ENCODE measurements at regions not wholly inside any gene's neighbourhood (a gene's known extent, or its start where the extent isn't known, plus 50 kb on each side); places are given as distances from the start of the nearest gene placed in this dataset.
A peak's percentile ranks its signal among the peaks of the same experiment; 100 is the strongest.

GRCh38 chr18:44545359-44545985, 135.2 kb upstream of the SETBP1 start:
- H3K4me3 ChIP-seq (ENCODE audit: insufficient read depth in 1 of 2, low read depth in 1 of 2, low read length in 2 of 2): no peak overlapping the region
- no peak overlapping the region for H4K91ac ChIP-seq (ENCODE audit: low read length)
- H3K79me1 ChIP-seq (replicated peaks; ENCODE audit: low read length, poor library complexity, severe bottlenecking): no peaks in the 10 kb centered on the region
- no peak overlapping the region for H3K27ac ChIP-seq (ENCODE audit: low read length, poor library complexity, severe bottlenecking)
- no peak overlapping the region for H2BK5ac ChIP-seq (ENCODE audit: low read depth, low read length, poor library complexity, severe bottlenecking)
- no peak for DNase-seq
- no peak overlapping the region for H3K4ac ChIP-seq (ENCODE audit: low read depth in 1 of 2, low read length in 2 of 2)
- no peak overlapping the region for H2BK12ac ChIP-seq (ENCODE audit: low read length in 2 of 2)
- no peaks in the 10 kb centered on the region for H3K27me3 ChIP-seq (ENCODE audit: control insufficient read depth in 1 of 2, insufficient read depth in 1 of 2, low read length in 2 of 2)
- H3K23ac ChIP-seq (ENCODE audit: low read length in 2 of 2): no peak overlapping the region
- WGBS: 97% methylated on average over 2 of the region's 2 CpGs
- no peaks in the 10 kb centered on the region for H3K9me3 ChIP-seq (ENCODE audit: control insufficient read depth, low read length)
- H2AFZ ChIP-seq (ENCODE audit: low read depth, low read length): no peak overlapping the region
- H3K9ac ChIP-seq (ENCODE audit: low read length): no peak overlapping the region
- no peak overlapping the region for H2BK15ac ChIP-seq (ENCODE audit: low read depth, poor library complexity, severe bottlenecking)
- no peak overlapping the region for H4K8ac ChIP-seq (ENCODE audit: low read length)
- no peak overlapping the region for H2BK120ac ChIP-seq (ENCODE audit: low read depth, low read length)
- H3K14ac ChIP-seq (ENCODE audit: low read length in 2 of 2): no peak overlapping the region
- no peaks in the 10 kb centered on the region for H3K4me1 ChIP-seq (ENCODE audit: control insufficient read depth, insufficient read depth, low read depth, low read length)
- H3K36me3 ChIP-seq (ENCODE audit: control insufficient read depth in 1 of 2, insufficient read depth in 2 of 2, low read depth in 1 of 2, low read length in 2 of 2): no peaks in the 10 kb centered on the region
- H3K4me2 ChIP-seq (ENCODE audit: low read length, poor library complexity, severe bottlenecking): no peak overlapping the region
- H2AK5ac ChIP-seq (ENCODE audit: low read length, severe bottlenecking): no peak overlapping the region
- H3K18ac ChIP-seq (ENCODE audit: low read depth in 1 of 2, low read length in 2 of 2): no peak overlapping the region

DNA sequence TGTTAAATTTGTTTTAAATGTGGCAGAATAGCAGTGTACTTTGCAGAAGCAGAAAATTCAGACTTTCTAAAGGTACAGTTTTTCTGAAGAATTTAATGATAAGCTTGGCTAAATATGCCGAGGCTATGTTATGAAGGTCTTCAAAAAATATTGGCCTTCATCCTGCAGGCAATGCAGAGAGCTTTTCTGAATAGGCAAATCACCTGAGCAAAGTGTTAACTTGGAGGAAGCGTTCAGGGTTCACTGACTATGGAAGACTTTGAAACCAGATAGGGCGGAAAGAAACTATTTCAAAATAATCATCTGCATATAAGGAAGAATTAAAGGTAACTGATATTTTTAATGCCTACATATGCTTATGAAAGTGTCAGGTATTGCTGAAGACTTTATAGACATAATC, 133.7 kb upstream of the SETBP1 start:
- no peaks in the 10 kb centered on the region for H3K36me3 ChIP-seq (ENCODE audit: control insufficient read depth in 1 of 2, insufficient read depth in 2 of 2, low read depth in 1 of 2, low read length in 2 of 2)
- no peak for DNase-seq
- H2BK15ac ChIP-seq (ENCODE audit: low read depth, poor library complexity, severe bottlenecking): no peak overlapping the region
- H3K14ac ChIP-seq (ENCODE audit: low read length in 2 of 2): no peak overlapping the region
- no peak overlapping the region for H2BK120ac ChIP-seq (ENCODE audit: low read depth, low read length)
- no peak overlapping the region for H4K91ac ChIP-seq (ENCODE audit: low read length)
- H2BK12ac ChIP-seq (ENCODE audit: low read length in 2 of 2): no peak overlapping the region
- H3K9ac ChIP-seq (ENCODE audit: low read length): no peak overlapping the region
- no peak overlapping the region for H3K18ac ChIP-seq (ENCODE audit: low read depth in 1 of 2, low read length in 2 of 2)
- no peak overlapping the region for H4K8ac ChIP-seq (ENCODE audit: low read length)
- H3K79me1 ChIP-seq (replicated peaks; ENCODE audit: low read length, poor library complexity, severe bottlenecking): no peaks in the 10 kb centered on the region
- no peak overlapping the region for H3K27ac ChIP-seq (ENCODE audit: low read length, poor library complexity, severe bottlenecking)
- no peak overlapping the region for H3K4ac ChIP-seq (ENCODE audit: low read depth in 1 of 2, low read length in 2 of 2)
- H2AFZ ChIP-seq (ENCODE audit: low read depth, low read length): no peak overlapping the region
- H3K27me3 ChIP-seq (ENCODE audit: control insufficient read depth in 1 of 2, insufficient read depth in 1 of 2, low read length in 2 of 2): no peaks in the 10 kb centered on the region
- no peaks in the 10 kb centered on the region for H3K9me3 ChIP-seq (ENCODE audit: control insufficient read depth, low read length)
- no peak overlapping the region for H3K4me3 ChIP-seq (ENCODE audit: insufficient read depth in 1 of 2, low read depth in 1 of 2, low read length in 2 of 2)
- H3K23ac ChIP-seq (ENCODE audit: low read length in 2 of 2): no peak overlapping the region
- no peak overlapping the region for H2AK5ac ChIP-seq (ENCODE audit: low read length, severe bottlenecking)
- H3K4me2 ChIP-seq (ENCODE audit: low read length, poor library complexity, severe bottlenecking): no peak overlapping the region
- H3K4me1 ChIP-seq (ENCODE audit: control insufficient read depth, insufficient read depth, low read depth, low read length): no peaks in the 10 kb centered on the region
- WGBS: 98% methylated on average over 2 of the region's 3 CpGs
- no peak overlapping the region for H2BK5ac ChIP-seq (ENCODE audit: low read depth, low read length, poor library complexity, severe bottlenecking)

- Histone ChIP-seq H2BK120ac (ENCODE audit: low read depth, low read length) (no peak overlapping the region), H3K27me3 (ENCODE audit: control insufficient read depth in 1 of 2, insufficient read depth in 1 of 2, low read length in 2 of 2) (no peaks in the 10 kb centered on the region), H3K23ac (ENCODE audit: low read length in 2 of 2) (no peak overlapping the region), H2BK12ac (ENCODE audit: low read length in 2 of 2) (no peak overlapping the region), H2BK15ac (ENCODE audit: low read depth, poor library complexity, severe bottlenecking) (no peak overlapping the region), H3K18ac (ENCODE audit: low read depth in 1 of 2, low read length in 2 of 2) (peak overlapping the region in 1 of 2 experiments; percentile 48), H3K14ac (ENCODE audit: low read length in 2 of 2) (no peak overlapping the region), H3K79me1 (replicated peaks; ENCODE audit: low read length, poor library complexity, severe bottlenecking) (no peaks in the 10 kb centered on the region), H3K4me3 (ENCODE audit: insufficient read depth in 1 of 2, low read depth in 1 of 2, low read length in 2 of 2) (no peak overlapping the region), H3K9ac (ENCODE audit: low read length) (no peak overlapping the region), H2BK5ac (ENCODE audit: low read depth, low read length, poor library complexity, severe bottlenecking) (no peak overlapping the region), H3K36me3 (ENCODE audit: control insufficient read depth in 1 of 2, insufficient read depth in 2 of 2, low read depth in 1 of 2, low read length in 2 of 2) (no peaks in the 10 kb centered on the region), H3K27ac (ENCODE audit: low read length, poor library complexity, severe bottlenecking) (no peak overlapping the region), H4K8ac (ENCODE audit: low read length) (no peak overlapping the region), H2AK5ac (ENCODE audit: low read length, severe bottlenecking) (no peak overlapping the region), H2AFZ (ENCODE audit: low read depth, low read length) (no peak overlapping the region), H4K91ac (ENCODE audit: low read length) (no peak overlapping the region), H3K4me2 (ENCODE audit: low read length, poor library complexity, severe bottlenecking) (no peak overlapping the region), H3K4ac (ENCODE audit: low read depth in 1 of 2, low read length in 2 of 2) (no peak overlapping the region), H3K9me3 (ENCODE audit: control insufficient read depth, low read length) (no peaks in the 10 kb centered on the region), H3K4me1 (ENCODE audit: control insufficient read depth, insufficient read depth, low read depth, low read length) (peaks cover 2% of the 10 kb centered on the region)
- WGBS: 46% methylated on average over 6 of the region's 7 CpGs
- DNase-seq: peak; percentile 77
Observed at GRCh38 chr18:44548291-44549221, 132.1 kb upstream of the SETBP1 start.

DNA sequence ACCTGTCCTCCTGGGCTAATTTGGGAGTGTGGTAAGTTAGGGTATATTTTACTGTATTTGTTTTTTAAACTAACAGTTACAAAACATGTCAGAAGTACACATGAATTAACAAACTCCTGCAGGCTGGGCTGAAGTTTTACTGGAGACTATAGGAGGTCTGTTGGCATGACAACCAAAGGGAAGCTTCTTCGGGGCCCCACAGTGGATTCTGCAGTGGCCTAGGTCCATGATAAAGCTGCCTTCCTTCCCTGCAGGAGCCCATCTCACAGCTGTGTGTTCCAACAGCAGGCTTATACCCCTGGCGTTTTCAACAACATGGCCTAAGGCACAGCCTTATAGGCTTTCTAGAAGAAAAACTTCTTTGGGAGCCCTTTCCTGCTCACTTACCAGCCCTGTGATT, 128.0 kb upstream of the SETBP1 start:
- no peak overlapping the region for H2BK12ac ChIP-seq (ENCODE audit: low read length in 2 of 2)
- H3K9me3 ChIP-seq (ENCODE audit: control insufficient read depth, low read length): no peaks in the 10 kb centered on the region
- no peak overlapping the region for H2BK15ac ChIP-seq (ENCODE audit: low read depth, poor library complexity, severe bottlenecking)
- H3K18ac ChIP-seq (ENCODE audit: low read depth in 1 of 2, low read length in 2 of 2): no peak overlapping the region
- H3K4me1 ChIP-seq (ENCODE audit: control insufficient read depth, insufficient read depth, low read depth, low read length): peaks cover 2% of the 10 kb centered on the region
- no peak overlapping the region for H3K4me3 ChIP-seq (ENCODE audit: insufficient read depth in 1 of 2, low read depth in 1 of 2, low read length in 2 of 2)
- H4K91ac ChIP-seq (ENCODE audit: low read length): no peak overlapping the region
- H4K8ac ChIP-seq (ENCODE audit: low read length): no peak overlapping the region
- no peaks in the 10 kb centered on the region for H3K27me3 ChIP-seq (ENCODE audit: control insufficient read depth in 1 of 2, insufficient read depth in 1 of 2, low read length in 2 of 2)
- 20% methylated on average over 2 of the region's 2 CpGs for WGBS
- no peaks in the 10 kb centered on the region for H3K79me1 ChIP-seq (replicated peaks; ENCODE audit: low read length, poor library complexity, severe bottlenecking)
- no peak overlapping the region for H3K27ac ChIP-seq (ENCODE audit: low read length, poor library complexity, severe bottlenecking)
- no peak overlapping the region for H3K14ac ChIP-seq (ENCODE audit: low read length in 2 of 2)
- no peak overlapping the region for H2AFZ ChIP-seq (ENCODE audit: low read depth, low read length)
- H2BK120ac ChIP-seq (ENCODE audit: low read depth, low read length): no peak overlapping the region
- no peak overlapping the region for H3K4ac ChIP-seq (ENCODE audit: low read depth in 1 of 2, low read length in 2 of 2)
- no peak overlapping the region for H2AK5ac ChIP-seq (ENCODE audit: low read length, severe bottlenecking)
- no peak overlapping the region for H2BK5ac ChIP-seq (ENCODE audit: low read depth, low read length, poor library complexity, severe bottlenecking)
- no peaks in the 10 kb centered on the region for H3K36me3 ChIP-seq (ENCODE audit: control insufficient read depth in 1 of 2, insufficient read depth in 2 of 2, low read depth in 1 of 2, low read length in 2 of 2)
- H3K9ac ChIP-seq (ENCODE audit: low read length): no peak overlapping the region
- no peak overlapping the region for H3K4me2 ChIP-seq (ENCODE audit: low read length, poor library complexity, severe bottlenecking)
- no peak for DNase-seq
- H3K23ac ChIP-seq (ENCODE audit: low read length in 2 of 2): no peak overlapping the region
